DOHH2 (cell line): ENCODE measurements at regions not wholly inside any gene's neighbourhood (a gene's known extent, or its start where the extent isn't known, plus 50 kb on each side); places are given as distances from the start of the nearest gene placed in this dataset.

ENCODE experiments used
- CTCF ChIP-seq: fragments of 200-600 bp; sonication (generic); IDR thresholded peaks from one replicate; pipeline ENCODE4 v1.5.1; 2014; ENCODE audit warnings: antibody characterized with exemption, mild to moderate bottlenecking, low read depth, low read length; ENCODE audit not compliant: poor library complexity, severe bottlenecking
- EZH2phosphoT487 ChIP-seq: fragments of 200-600 bp; sonication (generic); IDR thresholded peaks from 2 replicates; pipeline ENCODE4 v1.6.1; 2017; ENCODE audit warnings: borderline replicate concordance, mild to moderate bottlenecking, antibody characterized with exemption, low read length, moderate library complexity, mixed read lengths

GRCh38 chr3:151561878-151562277 is 101.0 kb upstream of the IGSF10 start:
- no peak for TF ChIP-seq CTCF
- TF ChIP-seq EZH2phosphoT487: no peak
